ENCODE measurements at regions not wholly inside any gene's neighbourhood (a gene's known extent, or its start where the extent isn't known, plus 50 kb on each side); places are given as distances from the start of the nearest gene placed in this dataset.
A peak's percentile ranks its signal among the peaks of the same experiment; 100 is the strongest.
"Not testable (repeated sequence)": the region's sequence is repeated elsewhere in the genome, so short reads cannot be mapped to it uniquely, and the experiment has no call there.

- H3K9me3 Mint-ChIP-seq, result peaks cover 6 to 8% of the 10 kb centered on the region in 2 donors
These were observed 58.0 kb upstream of the FBXO11 start for GRCh38 chr2:47964277-47964676.

GRCh38 chr2:47964722-47965434, 58.6 kb upstream of the FBXO11 start:
- H3K27me3 Mint-ChIP-seq, result peaks cover 25 to 36% of the 10 kb centered on the region in 2 donors
- no peak for DNase-seq
- H3K36me3 Mint-ChIP-seq, result peaks cover 3 to 4% of the 10 kb centered on the region in 2 donors
- no peaks in the 10 kb centered on the region for H3K4me1 Mint-ChIP-seq
- peak in 1 of 2 donors; percentile 23 for ATAC-seq (replicated peaks)
- H3K27ac Mint-ChIP-seq, result no peak overlapping the region
- H3K4me3 Mint-ChIP-seq, result no peak overlapping the region
- H3K9me3 Mint-ChIP-seq, result peaks cover 6 to 8% of the 10 kb centered on the region in 2 donors

More at GRCh38 chr2:47964277-47964676, 58.0 kb upstream of the FBXO11 start:
- ATAC-seq (replicated peaks) (no peak), DNase-seq (no peak)
- Mint-ChIP-seq H3K36me3 (peaks cover 3 to 4% of the 10 kb centered on the region in 2 donors), H3K27ac (no peak overlapping the region), H3K4me1 (no peaks in the 10 kb centered on the region), H3K27me3 (peaks cover 25 to 35% of the 10 kb centered on the region in 2 donors), H3K4me3 (no peak overlapping the region)

GRCh38 chr2:47976728-47977127, 70.4 kb upstream of the FBXO11 start:
- not testable (repeated sequence) for DNase-seq; H3K4me3 Mint-ChIP-seq; ATAC-seq (replicated peaks); H3K36me3 Mint-ChIP-seq; H3K4me1 Mint-ChIP-seq; H3K27ac Mint-ChIP-seq; H3K9me3 Mint-ChIP-seq
- peaks cover 28 to 31% of the 10 kb centered on the region in 2 donors for H3K27me3 Mint-ChIP-seq

GRCh38 chr2:47984041-47984440, 77.7 kb upstream of the FBXO11 start:
- H3K4me1 Mint-ChIP-seq, result peaks cover 3 to 6% of the 10 kb centered on the region in 2 donors
- H3K9me3 Mint-ChIP-seq, result peaks cover 4% of the 10 kb centered on the region in 2 donors
- no peaks in the 10 kb centered on the region for H3K36me3 Mint-ChIP-seq
- no peak for DNase-seq
- no peaks in the 10 kb centered on the region for H3K27me3 Mint-ChIP-seq
- H3K27ac Mint-ChIP-seq, result no peak overlapping the region
- ATAC-seq (replicated peaks), result peak; percentile 65
- no peak overlapping the region for H3K4me3 Mint-ChIP-seq

- H3K27ac Mint-ChIP-seq, result no peak overlapping the region
- no peak for ATAC-seq (replicated peaks)
- H3K9me3 Mint-ChIP-seq, result peaks cover 4 to 6% of the 10 kb centered on the region in 2 donors
These were observed 84.2 kb upstream of the FBXO11 start for GRCh38 chr2:47990503-47990902.

GRCh38 chr2:47992671-47993070, 86.4 kb upstream of the FBXO11 start:
- DNase-seq (no peak), ATAC-seq (replicated peaks) (peak; percentile 70 to 79)
- H3K4me3 Mint-ChIP-seq, result peak overlapping the region; percentile 42 to 58
- H3K36me3 Mint-ChIP-seq, result peaks cover 0 to 2% of the 10 kb centered on the region in 2 donors
- H3K27me3 Mint-ChIP-seq, result peaks cover 12 to 21% of the 10 kb centered on the region in 2 donors
- H3K4me1 Mint-ChIP-seq, result peaks cover 5 to 12% of the 10 kb centered on the region in 2 donors
- peak overlapping the region; percentile 56 for H3K27ac Mint-ChIP-seq
- peaks cover 0 to 2% of the 10 kb centered on the region in 2 donors for H3K9me3 Mint-ChIP-seq

More at GRCh38 chr2:47990503-47990902, 84.2 kb upstream of the FBXO11 start:
- DNase-seq, result no peak
- no peak overlapping the region for H3K4me3 Mint-ChIP-seq
- H3K4me1 Mint-ChIP-seq, result peaks cover 5 to 12% of the 10 kb centered on the region in 2 donors
- H3K27me3 Mint-ChIP-seq, result peaks cover 5 to 21% of the 10 kb centered on the region in 2 donors
- H3K36me3 Mint-ChIP-seq, result peaks cover 0 to 2% of the 10 kb centered on the region in 2 donors

- ATAC-seq (replicated peaks), result no peak
- H3K4me3 Mint-ChIP-seq, result no peak overlapping the region
- no peak overlapping the region for H3K27ac Mint-ChIP-seq
- peaks cover 7% of the 10 kb centered on the region in 2 donors for H3K27me3 Mint-ChIP-seq
- no peaks in the 10 kb centered on the region for H3K36me3 Mint-ChIP-seq
- DNase-seq, result no peak
- H3K4me1 Mint-ChIP-seq, result peaks cover 5 to 12% of the 10 kb centered on the region in 2 donors
- H3K9me3 Mint-ChIP-seq, result no peaks in the 10 kb centered on the region
These were observed 90.5 kb upstream of the FBXO11 start for GRCh38 chr2:47996808-47997207.

GRCh38 chr2:47999512-47999911, 93.2 kb upstream of the FBXO11 start:
- no peak for ATAC-seq (replicated peaks)
- Mint-ChIP-seq H3K27ac (no peak overlapping the region), H3K4me1 (no peaks in the 10 kb centered on the region), H3K36me3 (no peaks in the 10 kb centered on the region), H3K27me3 (peaks cover 7% of the 10 kb centered on the region in 2 donors), H3K9me3 (no peaks in the 10 kb centered on the region), H3K4me3 (no peak overlapping the region)
- no peak for DNase-seq

- ATAC-seq (replicated peaks) (no peak), DNase-seq (no peak)
- H3K27ac Mint-ChIP-seq, result no peak overlapping the region
- H3K36me3 Mint-ChIP-seq, result no peaks in the 10 kb centered on the region
- H3K27me3 Mint-ChIP-seq, result no peaks in the 10 kb centered on the region
- no peaks in the 10 kb centered on the region for H3K9me3 Mint-ChIP-seq
- H3K4me3 Mint-ChIP-seq, result no peak overlapping the region
- H3K4me1 Mint-ChIP-seq, result no peaks in the 10 kb centered on the region
These were observed 95.2 kb upstream of the FBXO11 start for GRCh38 chr2:48001498-48001897.

GRCh38 chr2:48006094-48006493, 99.8 kb upstream of the FBXO11 start:
- no peak overlapping the region for H3K4me3 Mint-ChIP-seq
- H3K27me3 Mint-ChIP-seq, result peaks cover 4 to 7% of the 10 kb centered on the region in 2 donors
- H3K36me3 Mint-ChIP-seq, result peaks cover 0 to 2% of the 10 kb centered on the region in 2 donors
- no peak overlapping the region for H3K27ac Mint-ChIP-seq
- no peaks in the 10 kb centered on the region for H3K9me3 Mint-ChIP-seq
- DNase-seq, result no peak
- H3K4me1 Mint-ChIP-seq, result no peaks in the 10 kb centered on the region
- no peak for ATAC-seq (replicated peaks)

GRCh38 chr2:48007699-48008268, 101.5 kb upstream of the FBXO11 start:
- peaks cover 4 to 7% of the 10 kb centered on the region in 2 donors for H3K27me3 Mint-ChIP-seq
- peaks cover 0 to 2% of the 10 kb centered on the region in 2 donors for H3K36me3 Mint-ChIP-seq
- no peak overlapping the region for H3K4me3 Mint-ChIP-seq
- no peaks in the 10 kb centered on the region for H3K4me1 Mint-ChIP-seq
- no peak overlapping the region for H3K27ac Mint-ChIP-seq
- ATAC-seq (replicated peaks) (no peak), DNase-seq (no peak)
- no peaks in the 10 kb centered on the region for H3K9me3 Mint-ChIP-seq

GRCh38 chr2:48009256-48009655, 103.0 kb upstream of the FBXO11 start:
- H3K36me3 Mint-ChIP-seq, result peaks cover 0 to 2% of the 10 kb centered on the region in 2 donors
- H3K27ac Mint-ChIP-seq, result no peak overlapping the region
- no peaks in the 10 kb centered on the region for H3K9me3 Mint-ChIP-seq
- H3K4me3 Mint-ChIP-seq, result no peak overlapping the region
- H3K4me1 Mint-ChIP-seq, result no peaks in the 10 kb centered on the region
- DNase-seq (no peak), ATAC-seq (replicated peaks) (no peak)
- H3K27me3 Mint-ChIP-seq, result peaks cover 4 to 7% of the 10 kb centered on the region in 2 donors

- no peak for ATAC-seq (replicated peaks)
- Mint-ChIP-seq H3K36me3 (peaks cover 2 to 3% of the 10 kb centered on the region in 2 donors), H3K9me3 (peaks cover 0 to 2% of the 10 kb centered on the region in 2 donors), H3K27ac (no peak overlapping the region), H3K27me3 (peaks cover 12% of the 10 kb centered on the region in 2 donors), H3K4me1 (no peaks in the 10 kb centered on the region), H3K4me3 (no peak overlapping the region)
- DNase-seq, result no peak
These were observed 109.1 kb upstream of the FBXO11 start for GRCh38 chr2:48015421-48015820.

GRCh38 chr2:48016225-48017019, 110.1 kb upstream of the FBXO11 start:
- Mint-ChIP-seq H3K9me3 (peaks cover 0 to 2% of the 10 kb centered on the region in 2 donors), H3K4me1 (no peaks in the 10 kb centered on the region), H3K4me3 (no peak overlapping the region), H3K36me3 (peaks cover 2 to 3% of the 10 kb centered on the region in 2 donors), H3K27ac (no peak overlapping the region), H3K27me3 (peaks cover 15% of the 10 kb centered on the region in 2 donors)
- ATAC-seq (replicated peaks) (no peak), DNase-seq (no peak)

Data from stimulated activated naive B cell treated with anti-CD40 and anti-IgM and Interleukin-4, amounts not matched to agents 10 μg/mL and 1 μg/mL and 100 μg/mL, for 72 hours (primary cell).